Endothelial cell of hepatic sinusoid (primary cell): ENCODE measurements at regions not wholly inside any gene's neighbourhood (a gene's known extent, or its start where the extent isn't known, plus 50 kb on each side); places are given as distances from the start of the nearest gene placed in this dataset.

ENCODE experiments used
- in situ Hi-C: cut with HindIII; loops from 2 replicates; pipeline ENCODE4 v1.10.0; 2017; ENCODE audit warnings: low sequenced_read_pairs

DNA sequence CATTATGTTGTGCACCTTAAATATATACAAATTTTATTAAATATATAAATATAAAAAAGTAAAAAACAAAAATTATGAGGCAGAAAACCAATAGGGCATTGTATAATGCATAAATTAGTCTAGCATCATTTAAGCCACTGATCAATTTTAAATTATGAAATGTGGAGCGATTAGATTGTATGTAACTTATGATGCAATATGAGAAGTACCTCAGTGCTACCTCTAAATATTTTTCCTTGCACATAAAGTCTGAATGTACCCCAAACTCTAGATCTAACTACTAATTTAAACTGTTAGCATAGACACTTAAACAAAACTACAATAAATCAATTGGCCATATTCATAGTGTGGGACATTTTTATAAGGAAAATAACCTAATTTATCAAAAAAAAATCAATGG is 1178.5 kb upstream of the MIR17HG start:
- in situ Hi-C loops = no loop called here

DNA sequence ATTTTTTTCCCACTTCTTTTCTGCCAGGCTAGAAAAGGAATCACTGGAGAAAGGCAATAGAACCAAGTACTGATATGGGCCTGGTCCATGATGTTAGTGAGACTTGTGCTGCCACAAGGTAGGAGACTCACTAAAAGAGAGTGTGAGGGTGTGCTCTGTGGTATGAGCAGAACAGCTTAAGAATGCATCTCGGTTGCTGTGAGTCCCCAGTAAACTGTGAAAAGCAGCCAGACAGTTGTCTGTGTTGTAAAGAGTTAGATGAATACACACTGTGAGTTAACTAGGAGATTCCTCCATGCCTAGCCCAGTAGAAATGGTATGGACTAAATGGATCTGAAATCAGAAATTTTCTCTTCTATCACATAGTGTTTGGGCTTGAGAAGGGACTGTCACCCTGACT is 1177.3 kb upstream of the MIR17HG start:
- in situ Hi-C loops = no loop called here

DNA sequence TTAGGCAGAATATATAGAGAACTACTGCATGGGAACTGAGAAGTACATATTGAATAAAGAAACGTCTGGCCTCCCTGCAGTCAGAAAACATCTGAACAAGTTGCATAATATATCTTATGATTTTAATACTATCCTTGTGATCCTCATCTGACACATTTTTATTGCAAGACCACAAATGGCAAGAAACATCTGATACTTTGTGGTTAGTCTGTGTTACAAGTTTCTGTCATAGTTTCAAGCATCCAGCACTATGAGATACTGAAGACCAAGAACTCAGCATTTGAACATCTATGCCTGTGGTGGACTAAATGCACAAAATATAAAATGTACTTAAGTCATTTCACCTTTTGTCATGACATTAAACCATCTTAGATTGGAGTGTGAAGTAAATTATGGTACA is 1175.8 kb upstream of the MIR17HG start:
- in situ Hi-C loops = no loop called here

DNA sequence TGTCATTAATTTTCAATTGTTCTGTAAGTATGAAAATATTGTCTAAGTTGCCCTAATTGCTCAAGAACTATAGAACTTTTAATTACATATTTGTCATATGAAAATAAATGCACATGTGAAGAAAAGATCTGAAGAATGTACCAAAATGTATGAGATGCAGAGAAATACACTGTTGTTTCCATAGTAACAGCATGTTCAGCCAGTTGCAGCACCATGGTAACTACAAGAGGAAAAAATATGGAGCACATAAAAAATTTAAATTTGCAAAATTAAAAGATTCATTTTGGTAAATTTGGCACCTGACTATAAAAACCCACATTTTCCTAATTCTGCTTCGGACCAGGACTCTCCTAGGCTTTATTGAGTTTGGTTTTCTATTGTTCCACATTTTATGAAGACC is 1170.0 kb upstream of the MIR17HG start:
- in situ Hi-C loops = no loop called here

DNA sequence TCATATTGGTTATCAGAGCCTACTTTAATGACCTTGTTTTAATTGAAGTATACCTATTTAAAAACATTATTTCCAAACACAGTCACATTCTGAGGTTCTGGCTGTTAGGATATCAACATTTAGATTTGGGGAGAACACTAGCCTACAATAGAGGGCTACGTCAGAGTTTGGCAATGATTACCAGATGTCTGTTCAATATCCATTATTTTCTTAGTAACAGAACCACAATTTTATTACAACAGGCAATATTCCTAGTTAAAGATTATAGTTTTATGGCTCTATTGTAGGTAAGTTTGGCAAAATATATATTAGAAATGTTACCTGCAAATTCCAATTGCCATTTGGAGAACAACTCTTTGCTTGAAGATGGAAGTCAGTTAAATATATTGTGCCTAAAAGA is 1163.1 kb upstream of the MIR17HG start:
- in situ Hi-C loops = no loop called here

DNA sequence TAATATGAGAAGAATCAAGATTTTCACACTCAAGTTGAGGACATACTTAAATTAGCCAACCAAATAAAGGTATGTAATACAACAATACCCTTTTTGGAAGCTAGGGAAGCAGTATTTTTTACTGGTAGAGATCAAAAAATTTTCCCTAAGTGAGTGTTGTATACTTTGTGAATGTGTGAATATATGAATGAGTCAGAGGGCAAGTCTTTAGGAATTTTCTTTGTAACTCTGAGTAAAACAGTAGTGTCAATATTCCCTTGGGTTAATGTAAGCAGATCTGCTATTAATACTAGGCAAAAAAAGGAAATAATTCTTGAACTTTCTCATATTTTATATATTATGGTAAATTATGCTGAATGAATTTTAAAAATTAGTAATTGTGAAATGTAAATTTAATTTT is 1161.8 kb upstream of the MIR17HG start:
- in situ Hi-C loops = no loop called here

DNA sequence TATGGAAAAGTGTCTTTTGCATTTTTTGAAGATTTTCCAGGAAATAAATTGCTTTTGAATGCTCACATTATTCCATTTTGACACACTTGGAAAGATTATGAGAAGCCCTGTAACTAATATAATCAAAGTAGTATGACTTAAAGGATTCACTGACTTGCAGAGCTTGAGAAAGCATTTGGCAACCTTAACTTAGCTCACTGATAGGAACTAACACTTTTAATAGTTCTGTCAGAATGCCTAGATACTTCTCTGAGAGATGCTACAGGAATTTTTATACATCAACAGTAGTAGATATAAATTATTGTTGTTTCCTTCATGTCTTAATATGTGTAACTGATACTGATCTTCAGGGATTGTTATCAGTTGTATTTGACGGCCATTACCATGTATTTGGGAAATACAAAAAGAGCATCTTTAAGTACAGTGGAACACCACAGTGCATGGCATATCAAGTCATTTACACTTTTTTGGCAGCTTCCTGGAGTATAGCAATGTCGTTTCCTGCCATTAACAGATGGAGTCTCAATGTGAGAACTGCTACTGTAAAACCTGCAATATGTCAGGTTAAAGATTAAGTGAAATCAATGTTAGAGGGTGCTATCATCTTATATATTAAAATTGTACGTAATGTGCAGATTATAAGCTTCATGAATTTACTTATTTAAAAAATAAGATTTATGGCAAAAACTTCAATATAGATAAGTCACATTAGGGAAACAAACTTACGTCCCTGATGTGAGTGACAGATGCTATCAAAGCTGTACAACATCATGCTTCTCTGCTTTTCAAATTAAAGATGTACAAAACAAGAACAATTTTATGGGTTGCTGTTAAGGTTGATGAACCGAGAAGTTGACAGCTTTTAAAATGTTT is 1159.8 kb upstream of the MIR17HG start:
- in situ Hi-C loops = no loop called here

DNA sequence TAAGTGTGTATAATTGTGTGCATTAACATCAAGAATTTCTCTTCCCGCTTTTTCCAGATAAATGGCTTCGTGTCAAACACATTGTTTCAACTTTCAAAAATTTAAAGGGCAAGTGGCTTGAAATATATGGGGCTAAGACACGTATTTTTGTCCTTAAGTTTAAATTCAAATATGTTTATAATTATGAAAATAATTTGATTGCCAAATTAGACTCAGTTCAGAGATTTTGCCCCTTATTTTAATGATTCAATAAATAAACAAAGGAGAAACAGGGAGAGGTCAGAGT is 1159.2 kb upstream of the MIR17HG start:
- in situ Hi-C loops = no loop called here

DNA sequence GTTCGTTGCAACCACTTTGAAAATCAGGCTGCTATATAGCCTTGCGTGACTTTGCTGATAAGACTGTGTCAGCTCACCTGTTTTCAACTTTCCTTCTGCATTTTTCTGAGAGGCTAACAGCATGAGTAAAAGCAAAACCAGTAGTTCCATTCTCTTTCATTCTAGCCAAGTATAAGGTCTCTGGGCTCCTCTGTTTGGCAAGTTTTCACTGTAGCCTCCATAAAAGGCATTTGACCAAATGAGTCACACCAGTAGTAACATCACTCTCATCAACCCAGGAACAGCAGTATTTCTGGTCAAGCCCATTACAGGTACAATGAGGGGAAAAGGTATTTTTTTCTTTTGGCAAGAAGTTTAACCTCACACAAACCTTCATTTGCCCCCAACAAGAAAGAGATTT is 1149.8 kb upstream of the MIR17HG start:
- in situ Hi-C loops = no loop called here

DNA sequence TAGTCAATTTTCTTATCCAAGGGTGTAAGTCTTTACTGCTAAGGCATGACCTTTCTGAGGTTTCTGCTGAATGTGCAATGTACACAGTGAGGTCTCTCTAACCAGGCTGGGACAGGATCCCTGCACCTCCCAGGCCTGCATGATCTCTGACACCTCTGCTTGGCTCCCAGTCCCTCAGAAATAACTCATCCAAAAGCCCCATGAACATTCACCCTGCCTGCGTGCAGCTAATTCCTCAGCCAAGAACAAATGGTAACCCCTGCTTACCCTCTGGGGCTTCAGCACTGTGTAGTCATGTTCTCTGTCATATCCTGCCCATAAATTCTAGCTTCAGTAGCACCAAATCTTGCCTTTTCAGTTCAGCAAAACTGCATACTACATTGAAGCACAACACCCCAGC is 1146.3 kb upstream of the MIR17HG start:
- in situ Hi-C loops = no loop called here

DNA sequence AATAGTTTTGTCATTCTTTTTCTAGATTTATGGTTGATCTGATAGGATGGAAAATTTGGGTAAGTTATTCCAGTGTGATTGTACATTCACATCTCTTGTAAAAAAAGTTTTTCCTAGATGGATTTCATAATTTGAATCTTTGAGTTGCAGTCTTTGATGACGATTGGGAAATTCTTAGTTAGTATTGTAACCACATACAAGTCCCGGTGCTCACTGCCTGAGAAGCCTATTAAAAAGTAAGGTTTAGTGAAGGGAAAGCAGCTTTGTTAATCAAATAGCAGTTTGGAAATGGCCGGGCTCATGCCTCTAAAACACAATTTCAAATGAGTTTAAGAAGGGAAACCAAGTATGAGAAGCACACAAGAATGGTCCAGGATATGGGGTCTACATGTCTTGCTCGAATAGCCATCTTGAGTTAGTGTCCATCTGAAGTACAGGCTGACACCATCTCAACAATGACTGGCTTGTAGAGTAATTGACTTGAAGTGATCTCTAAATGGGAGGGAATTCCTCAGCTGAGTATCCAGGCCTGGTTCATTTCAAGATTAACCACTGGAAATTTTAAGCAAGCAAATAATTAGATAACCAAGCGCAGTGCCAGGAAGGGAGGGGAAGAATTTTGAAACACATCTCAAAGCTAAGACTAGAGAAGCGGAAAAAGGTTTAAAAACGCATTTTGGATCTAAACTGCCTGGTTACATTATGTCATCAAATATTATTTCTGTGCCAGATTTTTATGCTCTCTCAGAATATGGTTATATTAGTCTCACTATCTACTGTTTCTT is 1145.6 kb upstream of the MIR17HG start:
- in situ Hi-C loops = no loop called here

DNA sequence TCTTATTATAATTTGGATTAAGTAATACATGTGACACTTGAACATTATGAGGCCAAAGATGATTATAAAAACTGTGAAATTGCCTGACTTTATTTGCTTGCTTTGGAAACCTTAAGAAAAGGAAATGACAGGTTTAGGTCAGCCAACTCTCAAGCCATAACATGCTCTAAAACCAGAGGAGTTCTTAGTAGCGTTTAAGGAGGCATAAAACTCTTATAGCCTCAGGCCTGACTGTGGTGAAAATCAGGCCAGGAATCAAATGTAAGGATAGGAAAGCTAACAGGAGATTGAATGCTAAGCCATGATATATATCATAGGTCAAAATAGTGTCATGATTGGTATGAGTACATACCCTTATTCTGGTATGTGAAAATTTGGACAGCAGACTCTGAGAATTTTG is 1142.4 kb upstream of the MIR17HG start:
- in situ Hi-C loops = no loop called here

DNA sequence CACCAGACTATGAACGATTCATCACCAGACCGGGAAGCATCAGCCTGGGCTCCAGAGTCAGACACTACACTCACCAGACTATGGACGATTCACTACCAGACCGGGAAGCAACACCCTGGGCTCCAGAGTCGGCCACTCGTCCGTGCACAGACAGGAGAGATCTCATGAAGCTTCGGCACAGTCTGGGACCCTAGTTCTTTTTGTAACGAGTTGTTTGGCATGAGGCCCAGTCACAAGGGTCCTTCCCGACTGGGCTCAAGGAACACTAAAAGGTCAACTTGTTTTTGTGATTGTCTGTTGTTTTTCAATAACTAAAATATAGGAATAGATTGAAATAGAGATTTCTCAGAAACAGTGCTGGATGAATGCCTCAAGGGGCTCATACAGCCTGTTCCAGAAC is 1141.6 kb upstream of the MIR17HG start:
- in situ Hi-C loops = no loop called here

DNA sequence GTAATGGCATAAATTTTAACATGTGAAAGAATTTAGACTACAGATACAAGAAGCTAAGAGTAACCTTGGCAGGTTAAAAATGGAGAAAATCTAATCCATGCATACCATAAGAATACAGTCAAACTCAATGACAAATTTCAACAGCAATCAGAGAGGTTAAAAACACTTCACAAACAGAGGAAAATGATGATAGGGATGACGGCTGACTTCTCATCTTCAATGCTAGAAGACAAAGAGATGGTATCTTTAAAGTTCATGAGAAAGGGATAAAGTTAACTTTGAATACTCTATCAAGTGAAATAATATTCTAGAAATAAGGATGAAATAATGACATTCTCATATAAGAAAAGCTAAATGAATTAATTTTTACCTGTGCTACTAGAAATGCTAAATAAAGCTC is 1130.2 kb upstream of the MIR17HG start:
- in situ Hi-C loops = no loop called here

DNA sequence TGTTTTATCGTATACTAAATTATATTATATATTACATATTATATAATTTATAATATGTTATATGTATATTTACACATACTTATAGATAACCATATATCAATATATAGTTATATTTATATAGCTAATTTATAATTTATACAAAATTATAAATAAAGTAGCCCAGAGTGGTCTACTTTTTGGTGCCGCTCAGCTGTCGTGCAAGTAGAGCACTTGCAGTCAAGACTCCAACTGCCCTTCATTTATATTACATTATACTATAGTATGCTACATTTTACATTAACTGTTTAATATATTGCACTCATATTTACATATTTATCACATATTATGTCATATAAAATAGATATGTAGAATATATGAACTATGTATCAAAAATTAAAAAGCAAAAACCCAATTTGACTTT is 1124.7 kb upstream of the MIR17HG start:
- in situ Hi-C loops = no loop called here

DNA sequence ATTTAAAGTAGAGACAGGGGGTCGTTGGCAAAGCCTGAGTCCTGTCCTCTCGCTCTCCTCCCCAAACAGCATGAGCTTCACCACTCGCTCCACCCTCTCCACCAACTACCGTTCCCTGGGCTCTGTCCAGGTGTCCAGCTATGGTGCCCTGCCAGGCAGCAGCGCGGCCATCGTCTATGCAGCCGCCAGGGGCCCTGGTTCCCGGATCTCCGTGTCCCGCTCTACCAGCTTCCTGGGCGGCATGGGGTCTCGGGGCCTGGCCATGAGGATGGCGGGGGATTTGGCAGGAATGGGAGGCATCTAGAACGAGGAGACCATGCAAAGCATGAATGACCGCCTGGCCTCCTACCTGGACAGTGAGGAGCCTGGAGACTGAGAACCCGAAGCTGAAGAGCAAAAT is 1117.2 kb upstream of the MIR17HG start:
- in situ Hi-C loops = no loop called here

DNA sequence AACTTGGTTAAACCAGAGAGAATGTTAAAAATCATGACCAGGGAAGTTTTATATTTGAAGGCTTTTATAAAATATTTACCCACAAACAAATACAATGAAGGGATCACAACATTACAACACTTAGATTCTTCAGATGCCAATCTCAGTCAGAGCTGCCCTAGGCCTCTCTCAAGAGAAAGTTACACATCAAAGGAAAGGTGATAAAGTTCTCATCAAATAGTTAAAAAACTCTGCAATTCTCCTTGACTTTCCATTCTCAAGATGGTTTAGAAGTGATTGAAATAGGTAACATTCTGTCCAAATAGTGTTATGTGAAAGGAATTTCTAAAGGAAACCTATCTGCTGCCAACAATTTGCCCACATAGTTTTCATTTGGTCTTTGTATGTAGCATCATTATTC is 1115.2 kb upstream of the MIR17HG start:
- in situ Hi-C loops = no loop called here

DNA sequence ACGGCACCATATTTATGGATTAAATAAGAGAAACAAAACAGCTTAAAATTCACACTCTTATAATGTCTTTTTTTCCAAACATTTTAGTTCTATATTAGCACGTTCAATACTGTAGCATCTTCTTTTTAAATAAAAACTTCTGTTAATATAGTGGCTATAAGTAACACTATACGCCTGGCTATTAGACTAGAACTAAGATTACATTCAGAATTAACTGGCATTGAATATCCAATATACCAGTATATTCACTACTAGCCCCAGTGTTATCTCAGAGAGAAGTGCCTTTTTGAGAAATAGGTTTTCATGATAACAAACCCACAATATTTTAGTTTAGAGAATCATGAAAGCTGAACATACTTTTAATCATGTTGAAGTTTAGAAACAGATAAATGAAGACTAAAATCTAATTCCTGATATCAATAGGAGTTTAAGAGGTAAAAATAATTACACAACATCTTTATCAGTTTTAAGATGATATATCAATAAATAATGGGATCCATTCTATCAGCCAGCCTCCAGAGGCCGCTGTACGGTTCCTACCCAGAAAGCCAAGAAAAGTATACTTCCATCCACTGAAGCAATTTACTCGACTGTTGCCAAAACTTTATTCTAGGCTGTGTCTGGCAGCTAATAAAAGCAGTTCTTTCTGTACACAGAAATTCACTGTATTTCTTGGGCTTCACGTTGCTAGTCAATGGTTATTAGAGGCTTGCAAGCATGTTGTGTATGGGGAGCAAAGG is 1113.4 kb upstream of the MIR17HG start:
- in situ Hi-C loops = no loop called here

DNA sequence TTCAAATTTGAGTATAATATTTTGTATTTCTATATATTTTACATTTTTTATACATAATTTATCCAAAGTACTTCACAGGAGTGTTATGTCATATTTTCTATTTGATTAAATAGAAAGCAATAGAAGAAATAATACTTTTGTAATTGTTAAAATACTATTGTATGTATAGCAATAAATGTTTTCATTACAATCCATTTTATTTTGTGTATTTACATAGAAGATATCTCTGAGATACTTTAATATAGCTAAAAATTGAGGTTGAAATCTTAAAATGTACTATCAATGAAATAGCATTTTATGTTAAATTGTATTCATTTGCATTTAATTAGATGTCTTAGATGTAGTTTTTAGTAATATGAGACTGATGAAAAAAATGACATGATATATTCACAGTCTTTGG is 1109.6 kb upstream of the MIR17HG start:
- in situ Hi-C loops = no loop called here

DNA sequence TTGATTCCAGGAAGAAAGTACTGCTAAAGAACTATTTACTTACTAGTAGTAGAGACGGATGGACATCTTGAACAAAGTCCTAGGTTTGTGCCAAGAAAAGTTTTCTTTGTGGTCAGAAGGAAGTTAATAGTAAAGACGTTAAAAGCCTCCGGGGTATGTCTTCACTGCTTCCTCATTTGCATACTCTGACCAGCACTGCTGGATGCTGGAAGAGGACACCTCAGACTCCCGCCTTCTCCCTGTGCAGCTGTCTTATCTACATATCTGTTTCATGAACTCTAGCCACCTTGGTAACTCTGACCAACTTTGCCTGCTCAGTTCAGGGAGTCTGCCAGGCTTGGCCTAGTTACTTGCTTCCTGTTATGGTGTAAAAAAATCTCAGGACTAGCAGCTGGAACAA is 1109.1 kb upstream of the MIR17HG start:
- in situ Hi-C loops = no loop called here

DNA sequence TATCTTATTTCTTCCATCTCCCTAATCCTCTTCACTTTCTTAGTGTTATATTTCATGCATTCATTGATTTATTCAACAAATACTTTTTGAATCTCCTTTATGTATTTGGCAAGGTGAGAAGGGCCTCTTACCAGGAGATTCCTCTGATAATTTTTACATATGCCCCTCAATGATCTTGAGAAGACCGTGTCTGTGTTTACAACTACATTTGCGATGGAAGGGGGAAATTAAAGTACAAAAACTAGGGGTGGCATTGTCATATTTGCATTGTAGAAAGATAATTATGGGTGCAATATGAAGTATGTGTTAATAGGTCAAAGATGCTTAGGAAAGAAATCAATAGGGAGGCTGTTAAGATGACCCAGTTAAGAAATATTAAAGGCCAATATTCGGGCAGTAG is 1108.4 kb upstream of the MIR17HG start:
- in situ Hi-C loops = no loop called here

DNA sequence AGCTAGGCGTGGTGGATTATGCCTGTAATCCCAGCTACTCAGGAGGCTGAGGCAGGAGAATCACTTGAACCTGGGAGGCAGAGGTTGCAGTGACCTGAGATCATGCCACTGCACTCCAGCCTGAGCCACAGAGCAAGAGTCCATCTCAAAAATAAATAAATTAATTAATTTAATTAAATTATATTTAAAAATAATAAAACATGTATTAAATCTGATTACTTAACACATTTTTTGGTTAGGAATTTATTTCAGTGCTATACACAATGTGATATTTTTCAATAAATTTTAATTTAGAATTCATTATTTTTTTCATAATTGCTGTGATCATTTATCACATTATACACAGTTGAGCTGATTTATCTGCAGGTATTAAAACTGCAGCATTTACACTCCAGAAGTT is 1101.5 kb upstream of the MIR17HG start:
- in situ Hi-C loops = no loop called here
